GM21526 (cell line): ENCODE measurements at regions not wholly inside any gene's neighbourhood (a gene's known extent, or its start where the extent isn't known, plus 50 kb on each side); places are given as distances from the start of the nearest gene placed in this dataset.
"Not testable (repeated sequence)": the region's sequence is repeated elsewhere in the genome, so short reads cannot be mapped to it uniquely, and the experiment has no call there.

Experiments used
- ATAC-seq: cut with Tn5 transposase; IDR thresholded peaks from one replicate; pipeline ENCODE4 v1.9.1; 2021; ENCODE audit warnings: moderate library complexity; ENCODE audit not compliant: unreplicated experiment, low FRiP score

DNA sequence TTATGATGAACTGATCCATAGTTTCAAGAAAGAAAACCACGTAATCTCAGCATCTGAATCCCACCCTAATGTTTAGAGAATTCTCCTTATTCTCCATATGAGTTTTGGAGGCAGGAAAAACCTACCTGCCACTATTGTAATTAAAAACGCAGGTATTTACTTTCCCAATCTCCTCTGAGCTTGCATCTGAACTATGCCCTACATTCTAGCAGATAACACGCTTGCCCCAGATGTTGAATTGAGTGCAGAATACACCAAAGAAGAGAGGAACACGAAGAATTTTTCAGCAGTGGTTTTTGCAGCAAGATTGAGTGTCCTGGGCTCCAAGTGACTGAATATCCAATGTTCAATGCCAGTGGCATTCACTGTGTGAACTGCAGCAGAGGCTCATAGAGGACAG lies 182.4 kb downstream of the COX18 start:
- no peak for ATAC-seq

DNA sequence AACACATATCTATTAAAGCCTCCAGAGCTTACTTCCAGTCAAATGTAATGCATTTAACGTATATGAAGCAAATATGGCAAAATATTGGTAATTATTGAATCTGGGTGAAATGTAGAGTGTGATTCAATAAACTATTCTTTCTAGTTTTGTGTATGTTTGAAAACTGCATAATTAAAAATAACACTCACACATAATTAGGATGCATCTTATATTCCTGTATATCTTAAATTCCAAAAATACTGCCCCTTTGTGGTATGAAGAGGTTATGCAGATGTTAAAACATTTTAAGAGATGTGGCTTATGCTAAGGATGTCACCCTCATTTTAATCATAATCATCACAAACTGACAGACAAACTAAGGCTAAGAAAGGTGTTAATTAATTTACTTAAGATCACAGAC lies 182.9 kb downstream of the COX18 start:
- no peak for ATAC-seq

DNA sequence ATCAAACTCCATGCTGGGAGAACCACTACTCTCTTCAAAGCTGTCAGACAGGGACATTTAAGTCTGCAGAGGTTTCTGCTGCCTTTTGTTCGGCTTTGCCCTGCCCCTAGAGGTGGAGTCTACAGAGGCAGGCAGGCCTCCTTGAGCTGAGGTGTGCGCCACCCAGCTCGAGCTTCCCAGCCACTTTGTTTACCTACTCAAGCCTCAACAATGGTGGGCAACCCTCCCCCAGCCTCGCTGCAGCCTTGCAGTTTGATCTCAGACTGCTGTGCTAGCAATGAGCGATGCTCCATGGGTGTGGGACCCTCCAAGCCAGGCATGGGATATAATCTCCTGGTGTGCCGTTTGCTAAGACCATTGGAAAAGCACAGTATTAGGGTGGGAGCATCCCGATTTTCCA lies 185.3 kb downstream of the COX18 start:
- ATAC-seq: not testable (repeated sequence)

GRCh38 chr4:72876946-72877345 lies 192.6 kb downstream of the COX18 start:
- ATAC-seq: no peak

DNA sequence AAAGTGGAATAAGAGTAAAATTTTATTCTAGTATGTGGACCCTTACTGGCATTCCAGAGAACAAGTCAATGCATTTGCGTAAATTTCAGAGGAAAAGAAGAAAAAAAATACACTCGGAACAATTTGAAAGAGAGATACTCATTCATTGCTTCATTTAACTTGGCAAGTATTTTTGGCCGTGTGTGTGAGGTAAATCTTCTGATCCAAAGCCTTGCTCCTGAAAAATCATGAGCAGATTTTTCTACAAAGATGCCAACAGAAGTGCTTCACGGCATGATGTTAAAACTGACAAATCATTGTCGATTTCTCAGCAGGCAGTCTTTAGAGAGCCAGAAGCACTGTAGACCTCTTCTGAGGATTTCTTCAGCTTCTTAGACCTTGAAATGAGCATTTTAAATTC lies 194.0 kb downstream of the COX18 start:
- ATAC-seq: no peak

- no peak for ATAC-seq
These were observed 194.4 kb downstream of the COX18 start for GRCh38 chr4:72875138-72875537.

DNA sequence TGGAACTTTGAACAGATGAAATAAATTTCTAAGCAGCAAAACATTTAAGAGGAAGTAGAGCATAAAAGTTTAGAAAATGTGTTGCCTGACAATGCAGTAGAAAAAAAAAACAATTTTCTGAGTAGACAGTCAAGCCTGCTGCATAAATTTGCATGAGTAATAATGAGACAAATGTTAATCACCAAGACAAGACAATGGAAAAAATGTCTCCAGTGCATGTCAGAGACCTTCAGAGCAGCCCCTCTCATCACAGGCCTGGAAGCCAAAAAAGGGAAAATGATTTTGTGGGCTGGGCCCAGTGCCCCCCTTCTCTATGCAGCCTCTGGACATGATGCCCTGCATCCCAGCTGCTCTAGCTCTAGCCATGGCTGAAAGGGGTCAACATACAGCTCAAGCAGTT lies 204.6 kb downstream of the COX18 start:
- no peak for ATAC-seq

DNA sequence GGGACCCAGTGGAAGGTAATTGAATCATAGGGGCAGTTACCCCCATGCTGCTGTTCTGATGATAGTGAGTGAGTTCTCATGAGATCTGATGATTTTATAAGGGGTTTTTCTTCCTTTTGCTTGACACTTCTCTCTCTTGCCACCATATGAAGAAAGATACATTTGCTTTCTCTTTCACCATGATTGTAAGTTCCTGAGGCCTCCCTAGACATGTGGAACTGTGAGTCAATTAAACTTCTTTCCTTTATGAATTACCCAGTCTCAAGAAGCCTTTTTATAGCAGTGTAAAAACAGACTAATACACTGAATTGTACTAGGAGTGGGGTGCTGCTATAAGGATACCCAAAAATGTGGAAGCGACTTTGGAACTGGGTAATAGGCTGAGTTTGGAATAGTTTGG lies 205.2 kb downstream of the COX18 start:
- not testable (repeated sequence) for ATAC-seq

GRCh38 chr4:72860766-72861165 lies 208.8 kb downstream of the COX18 start:
- ATAC-seq: no peak

- ATAC-seq: no peak
These were observed 211.2 kb downstream of the COX18 start for GRCh38 chr4:72858328-72858727.

GRCh38 chr4:72857787-72858186 lies 211.7 kb downstream of the COX18 start:
- no peak for ATAC-seq

DNA sequence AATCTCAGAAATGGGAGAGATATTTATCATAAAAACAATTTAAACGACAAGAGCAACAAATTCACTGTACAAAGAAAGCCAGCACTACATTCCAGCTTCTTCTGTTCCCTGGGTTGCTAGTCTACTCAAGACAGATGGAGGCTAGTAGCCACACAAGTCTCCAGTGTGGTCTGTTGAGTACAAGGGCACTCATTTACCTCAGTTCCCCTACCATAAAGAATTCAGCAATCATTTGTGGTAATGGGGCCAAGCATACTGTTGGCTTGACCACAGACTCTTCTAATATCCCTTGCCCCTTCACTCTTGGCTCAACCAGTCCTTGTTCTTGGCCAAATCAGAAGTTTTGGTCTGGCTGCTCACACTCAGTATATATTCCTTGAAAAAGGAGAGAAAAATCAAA lies 212.3 kb downstream of the COX18 start:
- ATAC-seq: no peak

- peak; percentile 58 for ATAC-seq
These were observed 223.0 kb downstream of the COX18 start for GRCh38 chr4:72846280-72847111.

GRCh38 chr4:72843466-72843865 lies 226.1 kb downstream of the COX18 start:
- no peak for ATAC-seq

- no peak for ATAC-seq
These were observed 227.2 kb downstream of the COX18 start for GRCh38 chr4:72842323-72842722.

DNA sequence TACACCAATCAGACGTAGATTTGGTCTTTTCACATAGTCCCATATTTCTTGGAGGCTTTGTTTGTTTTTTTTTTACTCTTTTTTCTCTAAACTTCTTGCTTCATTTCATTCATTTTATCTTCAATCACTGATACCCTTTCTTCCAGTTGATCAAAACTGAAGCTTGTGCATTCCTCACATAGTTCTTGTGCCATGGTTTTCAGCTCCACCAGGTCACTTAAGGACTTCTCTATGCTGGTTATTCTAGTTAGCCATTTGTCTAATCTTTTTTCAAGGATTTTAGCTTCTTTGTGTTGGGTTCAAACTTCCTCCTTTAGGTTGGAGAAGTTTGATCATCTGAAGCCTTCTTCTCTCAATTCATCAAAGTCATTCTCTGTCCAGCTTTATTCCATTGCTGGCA lies 229.3 kb downstream of the COX18 start:
- not testable (repeated sequence) for ATAC-seq

DNA sequence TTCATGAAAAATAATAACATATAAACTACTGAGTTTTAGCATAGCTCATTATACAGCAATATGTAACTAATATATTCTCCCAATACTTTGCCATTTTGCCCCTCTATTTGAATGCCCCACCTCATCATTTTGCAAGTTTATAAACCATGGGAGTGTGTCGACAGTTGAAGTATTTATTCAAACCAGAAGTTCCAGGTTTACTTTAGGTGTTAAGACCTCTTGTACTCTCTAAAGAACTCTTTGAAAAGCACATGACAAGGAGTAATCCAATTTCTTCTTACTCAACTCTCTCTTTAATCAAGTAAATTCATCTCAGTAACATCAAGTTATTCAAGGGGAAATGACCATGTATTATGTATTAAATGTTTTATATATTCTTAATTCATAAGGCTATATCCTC lies 240.7 kb downstream of the COX18 start:
- ATAC-seq: no peak

- no peak for ATAC-seq
These were observed 241.5 kb downstream of the COX18 start for GRCh38 chr4:72827968-72828367.

DNA sequence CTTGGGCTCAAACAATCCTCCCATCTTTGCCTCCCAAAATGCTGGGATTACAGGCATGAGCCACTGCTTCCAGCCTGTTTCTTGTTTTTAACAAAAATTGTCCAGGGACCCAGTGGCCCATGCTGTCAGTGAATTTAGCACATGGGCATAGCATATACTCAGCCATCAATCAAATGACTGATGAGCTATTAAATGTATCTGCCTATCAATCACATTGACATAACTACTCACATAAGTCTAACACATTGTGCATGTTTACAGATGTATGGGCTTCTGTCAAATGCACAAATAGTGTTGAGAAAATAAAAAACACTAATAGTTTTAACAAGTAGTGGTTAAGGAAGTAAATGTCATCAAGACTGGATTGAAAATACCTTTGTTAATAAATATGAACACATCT lies 249.4 kb downstream of the COX18 start:
- no peak for ATAC-seq

- no peak for ATAC-seq
These were observed 248.0 kb upstream of the ADAMTS3 start for GRCh38 chr4:72817012-72817411.

- no peak for ATAC-seq
These were observed 245.2 kb upstream of the ADAMTS3 start for GRCh38 chr4:72814241-72814640.

GRCh38 chr4:72809208-72809607 lies 240.2 kb upstream of the ADAMTS3 start:
- ATAC-seq: no peak

- ATAC-seq: no peak
These were observed 236.3 kb upstream of the ADAMTS3 start for GRCh38 chr4:72805284-72805683.
